GM12874 (cell line): ENCODE measurements at regions not wholly inside any gene's neighbourhood (a gene's known extent, or its start where the extent isn't known, plus 50 kb on each side); places are given as distances from the start of the nearest gene placed in this dataset.

ENCODE experiments used
- CTCF ChIP-seq: IDR thresholded peaks from 2 replicates; pipeline ENCODE4 v1.5.1; 2011; ENCODE audit warnings: low read depth, mild to moderate bottlenecking, control low read depth, low read length, moderate library complexity; ENCODE audit not compliant: insufficient read depth

GRCh38 chr2:216774180-216774579 lies 78.8 kb upstream of the IGFBP5 start:
- no peak for TF ChIP-seq CTCF

- TF ChIP-seq CTCF: no peak
These were observed 77.7 kb upstream of the IGFBP5 start for GRCh38 chr2:216773072-216773471.

GRCh38 chr2:216770717-216771116 lies 75.4 kb upstream of the IGFBP5 start:
- no peak for TF ChIP-seq CTCF

GRCh38 chr2:216770050-216770449 lies 74.7 kb upstream of the IGFBP5 start:
- TF ChIP-seq CTCF: no peak

GRCh38 chr2:216769626-216770025 lies 74.3 kb upstream of the IGFBP5 start:
- TF ChIP-seq CTCF: no peak

GRCh38 chr2:216768908-216769411 lies 73.6 kb upstream of the IGFBP5 start:
- no peak for TF ChIP-seq CTCF

- no peak for TF ChIP-seq CTCF
These were observed 70.5 kb upstream of the IGFBP5 start for GRCh38 chr2:216765761-216766262.
